ENCODE measurements at regions not wholly inside any gene's neighbourhood (a gene's known extent, or its start where the extent isn't known, plus 50 kb on each side); places are given as distances from the start of the nearest gene placed in this dataset.

- DNase-seq, result no peak
Measured at GRCh38 chr13:74084375-74084935, 49.7 kb downstream of the KLF12 start.

DNA sequence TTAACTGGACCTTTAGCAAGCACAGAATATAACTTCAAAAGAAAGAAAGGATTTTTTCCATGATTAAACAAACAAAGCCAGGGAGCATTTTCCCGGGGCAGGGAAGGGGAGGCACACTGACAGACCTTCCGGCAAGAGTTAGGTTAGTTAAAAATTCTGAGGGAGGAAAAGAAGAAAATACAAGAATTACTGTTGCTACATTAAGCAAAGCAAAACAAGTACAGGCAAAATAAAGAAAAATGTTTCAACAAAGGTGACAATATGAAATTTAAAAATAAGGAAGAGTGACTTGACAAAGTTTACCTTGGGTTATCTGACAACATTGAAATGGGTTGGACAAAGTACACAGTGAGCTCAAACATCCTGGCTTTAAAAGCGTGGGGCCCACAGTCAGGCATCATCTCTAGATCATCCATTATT, 51.5 kb downstream of the KLF12 start:
- DNase-seq, result no peak

- no peak for DNase-seq
Measured at GRCh38 chr13:74080762-74081161, 53.4 kb downstream of the KLF12 start.

GRCh38 chr13:74077792-74078191, 56.4 kb downstream of the KLF12 start:
- no peak for DNase-seq

GRCh38 chr13:74077375-74077774, 56.8 kb downstream of the KLF12 start:
- DNase-seq, result no peak

- DNase-seq, result no peak
Measured at GRCh38 chr13:74074723-74075122, 59.5 kb downstream of the KLF12 start.

- no peak for DNase-seq
Measured at GRCh38 chr13:74073274-74073673, 60.9 kb downstream of the KLF12 start.

DNA sequence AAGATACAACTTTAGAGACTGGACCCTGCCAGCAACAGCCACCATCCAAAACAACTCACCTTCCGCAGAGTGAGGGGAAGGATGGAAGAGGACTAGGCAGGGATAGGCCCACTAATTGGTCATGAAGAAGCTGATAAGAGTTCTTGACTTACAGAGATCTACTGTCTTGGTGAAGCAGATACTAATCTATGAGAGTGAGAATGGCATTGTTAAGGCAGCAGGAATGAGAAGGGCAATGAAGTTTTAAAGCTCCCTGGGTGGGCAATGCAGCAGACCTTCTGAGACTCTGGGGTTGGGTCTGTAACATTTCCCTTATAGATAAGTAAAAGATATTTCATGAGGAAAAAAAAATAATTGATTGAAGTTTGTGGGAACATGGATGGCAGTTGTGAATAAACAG, 63.7 kb downstream of the KLF12 start:
- DNase-seq, result no peak

DNA sequence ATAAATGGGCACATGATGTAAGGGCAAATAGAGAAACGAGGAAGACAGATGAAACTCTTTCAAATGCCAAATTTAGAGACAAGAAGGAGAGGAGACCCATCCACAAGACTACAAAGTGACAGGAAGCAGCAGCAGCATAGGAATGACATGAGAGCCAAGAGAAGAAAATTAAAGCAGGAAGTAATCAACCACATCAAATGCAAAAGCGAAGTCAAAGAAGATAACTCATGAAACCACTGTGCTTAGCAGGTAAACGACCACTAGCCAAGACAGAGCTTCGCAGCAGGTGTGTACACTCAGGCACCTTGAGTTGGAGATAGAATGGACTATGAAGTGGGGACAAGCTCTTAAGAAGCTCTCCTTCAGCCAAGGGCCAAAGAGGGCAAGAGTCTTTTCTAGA, 64.1 kb downstream of the KLF12 start:
- no peak for DNase-seq

DNA sequence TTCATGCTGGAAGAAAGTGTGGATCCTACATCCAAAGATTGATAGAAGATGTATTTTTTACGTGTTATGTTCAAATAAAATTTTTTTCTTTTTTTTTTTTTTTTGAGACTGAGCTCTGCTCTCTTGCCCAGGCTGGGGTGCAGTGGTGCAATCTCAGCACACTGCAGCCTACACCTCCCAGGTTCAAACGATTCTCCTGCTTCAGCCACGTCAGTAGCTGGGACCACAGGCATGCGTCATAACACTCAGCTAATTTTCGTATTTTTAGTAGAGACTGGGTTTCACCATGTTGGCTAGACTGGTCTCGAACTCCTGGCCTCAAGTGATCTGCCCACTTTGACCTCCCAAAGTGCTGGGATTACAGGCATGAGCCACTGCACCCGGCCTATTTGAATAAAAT, 65.7 kb downstream of the KLF12 start:
- DNase-seq, result no peak

- DNase-seq, result no peak
Measured at GRCh38 chr13:74067818-74068217, 66.4 kb downstream of the KLF12 start.

- DNase-seq, result no peak
Measured at GRCh38 chr13:74066937-74067336, 67.3 kb downstream of the KLF12 start.

- no peak for DNase-seq
Measured at GRCh38 chr13:74064805-74065312, 69.3 kb downstream of the KLF12 start.

DNA sequence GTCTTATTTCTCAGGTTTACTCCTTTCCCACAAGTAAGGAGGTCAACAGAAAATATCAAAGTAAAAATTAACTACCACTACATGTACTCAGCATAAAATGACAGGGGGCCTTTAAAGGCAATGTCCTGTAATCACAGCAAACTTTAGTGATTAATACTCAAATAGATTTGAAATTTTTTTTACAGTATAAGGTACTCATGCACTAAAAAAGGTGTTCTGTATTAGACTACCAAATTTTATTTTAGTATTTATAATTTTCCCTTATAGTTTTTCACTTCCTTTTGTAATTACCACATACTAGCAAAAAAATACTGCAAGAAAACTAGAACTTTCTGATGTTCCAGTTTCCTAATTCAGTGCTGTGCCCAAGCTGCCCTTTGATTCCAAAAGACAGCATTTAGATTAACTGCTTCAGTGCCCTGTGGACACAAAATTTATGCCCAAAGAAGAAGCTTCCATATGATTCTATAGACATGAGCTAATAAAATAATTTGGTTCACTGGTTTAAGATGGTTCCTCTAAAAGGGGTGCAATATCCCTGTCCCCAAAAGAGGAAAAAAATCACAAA, 70.6 kb downstream of the KLF12 start:
- no peak for DNase-seq

- peak; percentile 67 for DNase-seq
Measured at GRCh38 chr13:74062933-74063332, 71.3 kb downstream of the KLF12 start.

GRCh38 chr13:74061926-74062595, 72.1 kb downstream of the KLF12 start:
- no peak for DNase-seq

- peak; percentile 59 for DNase-seq
Measured at GRCh38 chr13:74056801-74057542, 77.2 kb downstream of the KLF12 start.

DNA sequence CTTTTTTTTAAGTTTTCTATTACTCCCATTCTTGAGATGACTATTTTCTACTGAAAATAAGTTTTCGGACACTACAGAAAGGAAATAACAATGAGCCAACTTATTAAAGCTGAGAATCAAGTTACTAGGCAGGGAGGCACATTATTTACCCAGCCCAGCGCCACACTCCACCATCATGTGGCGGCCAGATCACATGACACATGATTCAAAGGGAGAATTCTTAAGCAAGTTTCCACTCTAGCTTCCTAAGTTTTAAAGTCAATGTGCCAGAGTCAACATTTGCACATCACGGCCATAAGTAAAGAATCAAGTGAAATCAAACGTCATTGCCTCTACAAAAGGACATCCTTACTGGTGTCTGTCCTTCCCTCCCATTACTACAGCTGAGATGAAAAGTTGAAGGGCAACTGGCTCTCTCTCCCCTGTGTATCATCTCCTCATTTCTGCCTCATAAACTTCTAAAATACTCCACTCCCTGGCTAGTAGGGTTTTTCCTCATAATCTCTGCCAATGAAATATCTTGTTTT, 81.7 kb downstream of the KLF12 start:
- no peak for DNase-seq

- no peak for DNase-seq
Measured at GRCh38 chr13:74048756-74049155, 85.4 kb downstream of the KLF12 start.

DNA sequence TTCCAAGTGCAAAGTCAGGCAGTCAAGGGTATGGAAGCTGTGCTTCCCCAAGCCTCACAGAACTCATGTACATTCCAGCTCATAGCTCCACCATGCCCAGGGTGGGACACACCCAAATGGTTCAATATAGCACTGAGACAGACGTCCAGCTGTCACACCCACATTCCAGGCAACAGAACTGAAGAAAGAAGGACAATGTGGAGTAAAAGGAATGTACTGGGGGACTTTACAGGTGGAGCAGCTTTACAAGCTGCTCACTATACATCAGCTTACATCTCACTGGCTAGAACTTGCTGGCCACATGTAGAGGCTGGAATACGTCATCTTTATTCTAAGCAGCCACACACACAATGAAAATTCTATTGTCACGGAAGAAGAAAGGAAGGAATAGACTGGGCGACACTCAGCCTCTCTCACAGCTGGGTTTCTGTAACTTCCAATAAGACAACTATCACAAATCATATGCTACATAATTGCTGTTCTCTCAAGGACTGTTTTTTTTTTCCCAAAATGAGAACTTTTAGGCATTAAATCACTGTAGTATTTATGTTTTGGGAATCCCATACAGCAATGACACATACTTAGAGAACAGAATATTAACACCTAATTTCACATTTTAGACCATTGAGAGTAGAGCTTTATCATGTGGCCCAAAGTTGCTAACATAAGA, 86.1 kb downstream of the KLF12 start:
- DNase-seq, result no peak

DNA sequence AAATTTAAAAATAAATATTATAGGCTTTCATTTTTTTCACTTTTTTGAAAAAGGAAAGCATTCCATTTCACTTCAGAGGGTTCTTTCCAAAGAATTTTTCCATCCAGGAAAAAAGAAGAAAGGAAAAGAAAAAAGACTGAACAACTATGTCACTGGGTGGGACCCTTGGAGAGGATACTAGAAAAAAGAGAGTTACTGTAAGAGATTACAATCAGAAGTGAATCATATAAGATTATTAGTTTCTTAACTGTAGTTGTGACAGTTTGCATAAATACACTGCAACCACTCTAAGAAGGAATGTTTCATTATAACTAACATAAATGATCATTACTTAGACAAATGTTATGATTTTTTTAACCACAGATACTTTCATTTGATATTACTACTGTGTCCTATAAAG, 87.8 kb downstream of the KLF12 start:
- DNase-seq, result no peak

- DNase-seq, result no peak
Measured at GRCh38 chr13:74045583-74045982, 88.6 kb downstream of the KLF12 start.

GRCh38 chr13:74043237-74043636, 91.0 kb downstream of the KLF12 start:
- no peak for DNase-seq
